Upper lobe of left lung (tissue), 6 donors: ENCODE measurements at regions not wholly inside any gene's neighbourhood (a gene's known extent, or its start where the extent isn't known, plus 50 kb on each side); places are given as distances from the start of the nearest gene placed in this dataset.

Experiments used
- ATAC-seq, 2 donors: fragments of 200-7000 bp; cut with Tn5 transposase; one replicate each; pipeline ENCODE4 v1.9.1; 2022; ENCODE audit warnings: mild to moderate bottlenecking in 2 of 2, moderate library complexity in 2 of 2; ENCODE audit not compliant: low FRiP score in 2 of 2
- DNase-seq, 2 donors: peaks; one replicate each; pipeline ENCODE4 v3.0.0-alpha.2; 2019 to 2020
- H3K27ac ChIP-seq, 4 donors: fragments of 200-600 bp; sonication (generic); one replicate each; pipeline ENCODE4 v1.5.1; 2016 to 2019
- H3K27me3 ChIP-seq, 4 donors: fragments of 200-600 bp; sonication (generic); one replicate each; pipeline ENCODE4 v1.5.1; 2017 to 2019
- H3K36me3 ChIP-seq, 4 donors: fragments of 200-600 bp; sonication (generic); one replicate each; pipeline ENCODE4 v1.5.1; 2016 to 2019
- H3K4me1 ChIP-seq, 4 donors: fragments of 200-600 bp; sonication (generic); one replicate each; pipeline ENCODE4 v1.5.1; 2018 to 2019
- H3K4me3 ChIP-seq, 4 donors: fragments of 200-600 bp; sonication (generic); one replicate each; pipeline ENCODE4 v1.5.1; 2017 to 2019; ENCODE audit warnings: mild to moderate bottlenecking in 2 of 4, moderate library complexity in 1 of 4
- H3K9me3 ChIP-seq, 4 donors: fragments of 200-600 bp; sonication (generic); one replicate each; pipeline ENCODE4 v1.5.1; 2018 to 2019
- CTCF ChIP-seq, 6 experiments: fragments of 450-650 bp in 4 of 6; fragments of 200-600 bp in 2 of 6; sonication (generic) in 2 of 6; IDR thresholded peaks; one replicate each; pipeline ENCODE4 v1.5.1; 2016 to 2019; ENCODE audit warnings: antibody characterized with exemption in 6 of 6
- EP300 ChIP-seq, 4 donors: sonication (generic); formaldehyde crosslinking; IDR thresholded peaks; one replicate each; pipeline ENCODE4 v1.5.1; 2017; ENCODE audit warnings: antibody characterized with exemption in 4 of 4, control low read depth in 2 of 4
- POLR2A ChIP-seq, 4 donors: fragments of 450-650 bp; IDR thresholded peaks; one replicate each; pipeline ENCODE4 v1.5.1; 2016 to 2017; ENCODE audit warnings: antibody characterized with exemption in 4 of 4, mild to moderate bottlenecking in 2 of 4
- POLR2AphosphoS5 ChIP-seq, 2 donors: sonication (generic); formaldehyde crosslinking; IDR thresholded peaks; one replicate each; pipeline ENCODE4 v1.5.1; 2017; ENCODE audit warnings: antibody characterized with exemption in 2 of 2
- WGBS, 2 donors: methylation state at CpG; one replicate each; pipeline ENCODE4 v1.1.5; 2017 to 2018; 5-methylcytosine and 5-hydroxymethylcytosine counted together
- donor health status: DM: no; HTN: no; CAD: no; lungs with moderate emphysema.
- donor health status: DM: no; HTN: yes; CAD: no; lungs with severe emphysema.

- 62 to 63% methylated on average over 3 of the region's 3 CpGs for WGBS, 2 donors
- TF ChIP-seq POLR2AphosphoS5 (IDR thresholded peaks at IDR 0.05) (no peak), POLR2A (IDR thresholded peaks at IDR 0.05) (no peak), EP300 (IDR thresholded peaks at IDR 0.05) (no peak), CTCF (IDR thresholded peaks at IDR 0.05) (no peak)
- H3K4me3 ChIP-seq: no peak overlapping the region
- ATAC-seq (no peak), DNase-seq (no peak)
- H3K36me3 ChIP-seq: no peaks in the 10 kb centered on the region
- H3K9me3 ChIP-seq: peaks cover 0 to 9% (median 2%) of the 10 kb centered on the region in 4 donors
- H3K27ac ChIP-seq: no peak overlapping the region
- no peaks in the 10 kb centered on the region for H3K27me3 ChIP-seq
- no peaks in the 10 kb centered on the region for H3K4me1 ChIP-seq
These were observed 60.1 kb upstream of the TFAP2D start for GRCh38 chr6:50653253-50653652.

GRCh38 chr6:50654155-50654554 lies 59.2 kb upstream of the TFAP2D start:
- no peaks in the 10 kb centered on the region for H3K27me3 ChIP-seq
- ATAC-seq: no peak
- H3K36me3 ChIP-seq: no peaks in the 10 kb centered on the region
- H3K4me3 ChIP-seq: no peak overlapping the region
- H3K27ac ChIP-seq: no peak overlapping the region
- TF ChIP-seq EP300 (IDR thresholded peaks at IDR 0.05): no peak
- no peak for TF ChIP-seq POLR2AphosphoS5 (IDR thresholded peaks at IDR 0.05)
- no peak for TF ChIP-seq CTCF (IDR thresholded peaks at IDR 0.05)
- TF ChIP-seq POLR2A (IDR thresholded peaks at IDR 0.05): no peak
- WGBS, 2 donors: 72 to 77% methylated on average over 2 of the region's 2 CpGs
- no peaks in the 10 kb centered on the region for H3K4me1 ChIP-seq
- no peak for DNase-seq
- peaks cover 0 to 8% (median 1%) of the 10 kb centered on the region in 4 donors for H3K9me3 ChIP-seq

- Histone ChIP-seq H3K9me3 (no peaks in the 10 kb centered on the region), H3K27ac (no peak overlapping the region), H3K36me3 (no peaks in the 10 kb centered on the region), H3K27me3 (no peaks in the 10 kb centered on the region), H3K4me3 (no peak overlapping the region), H3K4me1 (no peaks in the 10 kb centered on the region)
- WGBS, 2 donors: 41 to 44% methylated on average over 4 of the region's 4 CpGs
- TF ChIP-seq POLR2A (IDR thresholded peaks at IDR 0.05) (no peak), CTCF (IDR thresholded peaks at IDR 0.05) (peak in 4 of 6 experiments; percentile 36 to 53 (median 46)), EP300 (IDR thresholded peaks at IDR 0.05) (no peak), POLR2AphosphoS5 (IDR thresholded peaks at IDR 0.05) (no peak)
- DNase-seq: no peak
- ATAC-seq: no peak
These were observed 57.4 kb upstream of the TFAP2D start for GRCh38 chr6:50655848-50656453.

GRCh38 chr6:50657513-50657912 lies 55.8 kb upstream of the TFAP2D start:
- Histone ChIP-seq H3K27ac (no peak overlapping the region), H3K27me3 (no peaks in the 10 kb centered on the region), H3K9me3 (no peaks in the 10 kb centered on the region), H3K4me1 (no peaks in the 10 kb centered on the region), H3K36me3 (no peaks in the 10 kb centered on the region), H3K4me3 (no peak overlapping the region)
- ATAC-seq: no peak
- 55 to 88% methylated on average over 1 of the region's 1 CpG for WGBS, 2 donors
- TF ChIP-seq CTCF (IDR thresholded peaks at IDR 0.05) (no peak), POLR2A (IDR thresholded peaks at IDR 0.05) (no peak), EP300 (IDR thresholded peaks at IDR 0.05) (no peak), POLR2AphosphoS5 (IDR thresholded peaks at IDR 0.05) (no peak)
- DNase-seq: no peak

- Histone ChIP-seq H3K4me3 (no peak overlapping the region), H3K36me3 (no peaks in the 10 kb centered on the region), H3K27me3 (no peaks in the 10 kb centered on the region), H3K9me3 (no peaks in the 10 kb centered on the region), H3K4me1 (no peaks in the 10 kb centered on the region), H3K27ac (no peak overlapping the region)
- DNase-seq: no peak
- TF ChIP-seq CTCF (IDR thresholded peaks at IDR 0.05) (no peak), POLR2A (IDR thresholded peaks at IDR 0.05) (no peak), EP300 (IDR thresholded peaks at IDR 0.05) (no peak), POLR2AphosphoS5 (IDR thresholded peaks at IDR 0.05) (no peak)
- no peak for ATAC-seq
- 40 to 56% methylated on average over 2 of the region's 2 CpGs for WGBS, 2 donors
These were observed 54.8 kb upstream of the TFAP2D start for GRCh38 chr6:50658561-50658960.
